Endothelial cell of umbilical vein (primary cell): ENCODE measurements at regions not wholly inside any gene's neighbourhood (a gene's known extent, or its start where the extent isn't known, plus 50 kb on each side); places are given as distances from the start of the nearest gene placed in this dataset.

Experiments used
- BruUV-seq: library from RNA; stranded (reverse); fragments of 400-500 nt; replicated peaks from 2 replicates; lab custom pipeline; 2021; lab: Mats Ljungman, UMichigan
- CTCF ChIA-PET: fragments of 300-600, 350-600 bp; sonication (Branson Sonifier 250); formaldehyde crosslinking; loops from one replicate; lab custom pipeline; 2021; ENCODE audit warnings: antibody characterized with exemption, inconsistent platforms; lab: Charles Lee
- POLR2A ChIA-PET: fragments of 300-600, 350-600 bp; sonication (Branson Sonifier 250); formaldehyde crosslinking; loops from one replicate; lab custom pipeline; 2021; ENCODE audit warnings: antibody characterized with exemption, inconsistent platforms; lab: Charles Lee
- DNase-seq: peaks from one replicate; pipeline ENCODE4 v3.0.0-alpha.2; 2011; ENCODE audit warnings: low read depth, low spot score
- FAIRE-seq: peaks from 2 replicates; lab custom pipeline; 2011; peaks lifted over from hg19 to GRCh38; lab: Jason Lieb, UNC
- H2AFZ ChIP-seq: 2 replicates; pipeline ENCODE4 v1.6.0; 2012; ENCODE audit warnings: low read depth, low read length, control low read depth, inconsistent platforms
- H3K27ac ChIP-seq: 2 replicates; pipeline ENCODE4 v1.5.1; 2011; ENCODE audit warnings: low read depth, mild to moderate bottlenecking, control low read depth, low read length, moderate library complexity; ENCODE audit not compliant: insufficient read depth
- H3K27me3 ChIP-seq, 2 experiments: 2 replicates each; pipeline versions ENCODE4 v1.6.0 to v1.6.1; 2011; ENCODE audit warnings: low read length in 2 of 2, mixed read lengths in 1 of 2; ENCODE audit not compliant: control insufficient read depth in 2 of 2, insufficient read depth in 2 of 2
- H3K36me3 ChIP-seq, 2 experiments: 2 replicates in 1 of 2; 3 replicates in 1 of 2; pipeline ENCODE4 v1.5.1; 2011; ENCODE audit warnings: low read length in 2 of 2, mild to moderate bottlenecking in 1 of 2, moderate library complexity in 1 of 2; ENCODE audit not compliant: control insufficient read depth in 2 of 2, insufficient read depth in 2 of 2; ENCODE audit errors: extremely low read depth in 1 of 2
- H3K4me1 ChIP-seq: 3 replicates; pipeline ENCODE4 v1.5.1; 2011; ENCODE audit warnings: mild to moderate bottlenecking, low read length; ENCODE audit not compliant: control insufficient read depth, insufficient read depth; ENCODE audit errors: extremely low read depth
- H3K4me2 ChIP-seq: 2 replicates; pipeline ENCODE4 v1.6.1; 2011; ENCODE audit warnings: low read length, control low read depth, mixed read lengths; ENCODE audit not compliant: insufficient read depth
- H3K4me3 ChIP-seq, 3 experiments: fragments of 200-600 bp in 1 of 3; sonication (generic), shearing (Covaris generic) in 1 of 3; replicated peaks in 1 of 3; 2 replicates each; pipeline ENCODE4 v1.5.1; 2011 to 2016; ENCODE audit warnings: control low read depth in 3 of 3, low read length in 3 of 3, mild to moderate bottlenecking in 2 of 3, inconsistent platforms in 1 of 3, low read depth in 1 of 3, moderate library complexity in 1 of 3; ENCODE audit not compliant: insufficient read depth in 1 of 3
- H3K79me2 ChIP-seq: 2 replicates; pipeline ENCODE4 v1.6.0; 2012; ENCODE audit warnings: low read length, inconsistent platforms; ENCODE audit not compliant: control insufficient read depth, insufficient read depth
- H3K9ac ChIP-seq: replicated peaks from 2 replicates; pipeline ENCODE3; 2011; ENCODE audit warnings: low read length, control low read depth; ENCODE audit not compliant: insufficient read depth; ENCODE audit errors: extremely low read depth
- H3K9me1 ChIP-seq: replicated peaks from 3 replicates; pipeline ENCODE4 v1.6.0; 2011; ENCODE audit warnings: mild to moderate bottlenecking, low read length; ENCODE audit not compliant: control insufficient read depth, insufficient read depth; ENCODE audit errors: extremely low read depth
- H3K9me3 ChIP-seq: replicated peaks from 2 replicates; pipeline ENCODE4 v1.5.1; 2012; ENCODE audit warnings: low read length, inconsistent platforms; ENCODE audit not compliant: control insufficient read depth, insufficient read depth
- H4K20me1 ChIP-seq: replicated peaks from 2 replicates; pipeline ENCODE3; 2011; ENCODE audit warnings: mild to moderate bottlenecking, low read length; ENCODE audit not compliant: control insufficient read depth, insufficient read depth; ENCODE audit errors: extremely low read depth
- CTCF ChIP-seq, 2 donors: IDR thresholded peaks; 1 replicate in 1 of 2; 2 replicates in 1 of 2; pipeline ENCODE4 v1.5.1; 2011; ENCODE audit warnings: low read length in 2 of 2, mild to moderate bottlenecking in 2 of 2, moderate library complexity in 2 of 2, control low read depth in 1 of 2, inconsistent platforms in 1 of 2, low read depth in 1 of 2; ENCODE audit not compliant: insufficient read depth in 1 of 2; ENCODE audit errors: extremely low read depth in 1 of 2
- EZH2 ChIP-seq: IDR thresholded peaks from 2 replicates; pipeline ENCODE4 v1.6.1; 2012; ENCODE audit warnings: borderline replicate concordance, low read depth, mild to moderate bottlenecking, moderate library complexity, low read length, inconsistent platforms; ENCODE audit not compliant: severe bottlenecking
- FOS ChIP-seq: IDR thresholded peaks from 2 replicates; pipeline ENCODE4 v1.6.1; 2011; ENCODE audit warnings: mild to moderate bottlenecking, low read length, moderate library complexity, borderline replicate concordance; ENCODE audit not compliant: insufficient read depth
- GATA2 ChIP-seq: IDR thresholded peaks from 2 replicates; pipeline ENCODE4 v1.7.0; 2011; ENCODE audit warnings: low read depth, mild to moderate bottlenecking, moderate library complexity, mixed read lengths, low read length; ENCODE audit not compliant: insufficient read length, insufficient read depth
- JUN ChIP-seq: IDR thresholded peaks from 2 replicates; pipeline ENCODE4 v1.6.1; 2011; ENCODE audit warnings: borderline replicate concordance, low read depth; ENCODE audit not compliant: insufficient read length, insufficient read depth
- MAX ChIP-seq: IDR thresholded peaks from 2 replicates; pipeline ENCODE4 v1.6.1; 2011; ENCODE audit not compliant: insufficient read depth, insufficient read length
- MYC ChIP-seq: IDR thresholded peaks from one replicate; pipeline ENCODE4 v1.6.1; 2011; ENCODE audit warnings: mild to moderate bottlenecking, low read depth, low read length
- POLR2A ChIP-seq: IDR thresholded peaks from 2 replicates; pipeline ENCODE4 v1.6.1; 2012; ENCODE audit warnings: low read depth, mild to moderate bottlenecking, control low read depth, low read length
- POLR2AphosphoS5 ChIP-seq: IDR thresholded peaks from 2 replicates; pipeline ENCODE4 v1.6.1; 2012; ENCODE audit warnings: low read depth, mild to moderate bottlenecking, control low read depth, low read length, moderate library complexity; ENCODE audit not compliant: insufficient read depth
- dilution Hi-C: fragments of 300-500 bp; cut with MboI; formaldehyde crosslinking; loops from one replicate; pipeline ENCODE4 v1.15.0; 2019; ENCODE audit warnings: low sequenced_read_pairs; ENCODE audit not compliant: extremely low pct_ligation_motif_present
- intact Hi-C: fragments of 100-400 bp; cut with micrococcal nuclease; formaldehyde crosslinking; loops from one replicate; pipeline ENCODE4 v1.10.0; 2022

GRCh38 chr9:23603311-23603710, 222.7 kb downstream of the ELAVL2 start:
- TF ChIP-seq CTCF (IDR thresholded peaks at IDR 0.05; ENCODE audit: extremely low read depth in 1 of 2, insufficient read depth in 1 of 2, low read depth in 1 of 2, low read length in 2 of 2): no peak
- TF ChIP-seq POLR2AphosphoS5: no peak
- TF ChIP-seq GATA2: no peak
- no peak for TF ChIP-seq JUN
- no peak for TF ChIP-seq MAX
- TF ChIP-seq EZH2: no peak
- no peak for TF ChIP-seq MYC
- no peak for TF ChIP-seq POLR2A
- no peak for TF ChIP-seq FOS
- Histone ChIP-seq H3K4me1 (no peaks in the 10 kb centered on the region), H3K4me2 (no peak overlapping the region), H4K20me1 (no peaks in the 10 kb centered on the region), H3K36me3 (no peaks in the 10 kb centered on the region), H3K9ac (no peak overlapping the region), H3K4me3 (no peak overlapping the region), H3K9me1 (no peaks in the 10 kb centered on the region), H3K79me2 (no peaks in the 10 kb centered on the region), H3K9me3 (no peaks in the 10 kb centered on the region), H3K27me3 (no peaks in the 10 kb centered on the region), H2AFZ (no peak overlapping the region), H3K27ac (no peak overlapping the region)
- ChIA-PET POLR2A (no interaction called here), CTCF (no interaction called here)
- intact Hi-C loops: no loop called here
- no TSS peak for BruUV-seq
- FAIRE-seq (no peak), DNase-seq (no peak)
- dilution Hi-C loops: no loop called here
